ENCODE measurements at regions not wholly inside any gene's neighbourhood (a gene's known extent, or its start where the extent isn't known, plus 50 kb on each side); places are given as distances from the start of the nearest gene placed in this dataset.

DNA sequence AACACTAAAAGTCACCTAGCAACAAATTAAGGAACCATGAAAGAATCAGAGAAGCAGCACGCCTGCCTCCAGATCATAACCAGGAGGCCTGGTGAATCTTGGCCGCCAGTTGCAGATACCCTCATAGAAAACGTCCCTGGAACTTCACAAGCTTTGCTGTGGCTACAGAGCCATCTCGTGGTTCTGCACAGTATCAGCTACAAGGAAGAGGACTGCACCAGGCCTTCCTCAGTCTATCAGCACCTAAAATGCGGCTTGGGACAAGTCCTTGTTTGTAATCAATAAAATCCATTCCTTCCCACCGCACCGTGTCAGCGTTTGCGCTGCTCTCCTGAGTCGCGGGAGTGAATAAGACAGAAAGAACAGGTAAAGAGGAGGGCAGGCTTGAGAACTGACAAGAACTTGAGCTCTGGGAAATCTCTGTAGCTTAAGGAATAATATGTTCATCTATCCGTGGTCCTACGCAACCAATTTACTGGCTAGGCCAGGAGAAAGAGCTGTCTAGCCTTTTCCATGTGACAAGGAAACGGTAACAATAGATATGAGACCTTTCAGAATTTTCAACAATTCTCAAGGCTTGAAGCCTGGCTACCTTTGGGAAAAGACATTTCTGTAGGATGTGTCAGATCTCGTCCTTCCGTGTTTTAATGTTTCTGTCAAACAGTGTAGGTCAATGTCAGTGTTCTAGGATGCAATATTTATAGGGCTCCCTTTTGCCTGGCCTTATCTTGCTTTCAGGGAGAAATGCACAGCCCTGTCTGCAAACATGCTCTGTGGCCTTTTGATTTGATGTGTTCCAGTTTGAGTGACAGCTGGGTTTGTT lies 128.5 kb upstream of the RAB12 start (continued):
- TF ChIP-seq ZHX2 (IDR thresholded peaks at IDR 0.05; ENCODE audit: low read depth): no peak
- TF ChIP-seq ZHX2 (CRISPR knock-in tag; IDR thresholded peaks at IDR 0.05; ENCODE audit: borderline replicate concordance): no peak
- TF ChIP-seq CTCF (CRISPR knock-in tag; IDR thresholded peaks at IDR 0.05): peak; percentile 82
- TF ChIP-seq ATAD3A (CRISPR knock-in tag; IDR thresholded peaks at IDR 0.05): no peak
- TF ChIP-seq TFAP4 (IDR thresholded peaks at IDR 0.05; ENCODE audit: borderline replicate concordance, low read depth): no peak
- peak; percentile 65 for TF ChIP-seq RAD21 (CRISPR knock-in tag; IDR thresholded peaks at IDR 0.05)
- peak; percentile 89 for TF ChIP-seq STAG1 (CRISPR knock-in tag; IDR thresholded peaks at IDR 0.05)
- TF ChIP-seq ZNF83 (CRISPR knock-in tag; IDR thresholded peaks at IDR 0.05; ENCODE audit: borderline replicate concordance): no peak
- no peak for TF ChIP-seq ZNF615 (CRISPR knock-in tag; IDR thresholded peaks at IDR 0.05; ENCODE audit: borderline replicate concordance)
- TF ChIP-seq MEF2D (CRISPR knock-in tag; IDR thresholded peaks at IDR 0.05): no peak
- no peak for TF ChIP-seq TBP (CRISPR knock-in tag; IDR thresholded peaks at IDR 0.05)
- TF ChIP-seq HIVEP1 (CRISPR knock-in tag; IDR thresholded peaks at IDR 0.05): no peak
- no peak for TF ChIP-seq MZF1 (CRISPR knock-in tag; IDR thresholded peaks at IDR 0.05; ENCODE audit: borderline replicate concordance)
- no peak for TF ChIP-seq ELF4 (CRISPR knock-in tag; IDR thresholded peaks at IDR 0.05; ENCODE audit: borderline replicate concordance)
- no peak for TF ChIP-seq TEAD2 (CRISPR knock-in tag; IDR thresholded peaks at IDR 0.05)
- peak; percentile 14; the same call in 1 of the 2 replicates for TF ChIP-seq KAT2B (IDR thresholded peaks at IDR 0.05; ENCODE audit: borderline replicate concordance, low read depth, low read length)
- no peak for TF ChIP-seq ZNF768 (CRISPR knock-in tag; IDR thresholded peaks at IDR 0.05)
- TF ChIP-seq ZNF598 (CRISPR knock-in tag; IDR thresholded peaks at IDR 0.05; ENCODE audit: borderline replicate concordance): no peak
- TF ChIP-seq SMC3 (IDR thresholded peaks at IDR 0.05; ENCODE audit: low read length): peak; percentile 52; the same call in 1 of the 2 replicates
- no peak for TF ChIP-seq ZNF232 (CRISPR knock-in tag; IDR thresholded peaks at IDR 0.05; ENCODE audit: borderline replicate concordance)

All from HepG2 (cell line).